GM12892 (cell line): ENCODE measurements at regions not wholly inside any gene's neighbourhood (a gene's known extent, or its start where the extent isn't known, plus 50 kb on each side); places are given as distances from the start of the nearest gene placed in this dataset.

Experiments used
- DNase-seq: peaks from one replicate; pipeline ENCODE4 v3.0.0; 2011; ENCODE audit not compliant: insufficient read length
- FAIRE-seq: peaks from 2 replicates; lab custom pipeline; 2011; peaks lifted over from hg19 to GRCh38; lab: Jason Lieb, UNC
- POLR2A ChIP-seq: IDR thresholded peaks from 2 replicates; pipeline ENCODE4 v1.6.1; 2011; ENCODE audit warnings: low read depth, low read length, control low read depth
- POLR2AphosphoS5 ChIP-seq: IDR thresholded peaks from 2 replicates; pipeline ENCODE4 v1.6.1; 2011; ENCODE audit warnings: low read depth, low read length, control low read depth
- TAF1 ChIP-seq: IDR thresholded peaks from 2 replicates; pipeline ENCODE4 v1.6.1; 2011; ENCODE audit warnings: low read depth, mild to moderate bottlenecking, control low read depth, low read length, borderline replicate concordance

DNA sequence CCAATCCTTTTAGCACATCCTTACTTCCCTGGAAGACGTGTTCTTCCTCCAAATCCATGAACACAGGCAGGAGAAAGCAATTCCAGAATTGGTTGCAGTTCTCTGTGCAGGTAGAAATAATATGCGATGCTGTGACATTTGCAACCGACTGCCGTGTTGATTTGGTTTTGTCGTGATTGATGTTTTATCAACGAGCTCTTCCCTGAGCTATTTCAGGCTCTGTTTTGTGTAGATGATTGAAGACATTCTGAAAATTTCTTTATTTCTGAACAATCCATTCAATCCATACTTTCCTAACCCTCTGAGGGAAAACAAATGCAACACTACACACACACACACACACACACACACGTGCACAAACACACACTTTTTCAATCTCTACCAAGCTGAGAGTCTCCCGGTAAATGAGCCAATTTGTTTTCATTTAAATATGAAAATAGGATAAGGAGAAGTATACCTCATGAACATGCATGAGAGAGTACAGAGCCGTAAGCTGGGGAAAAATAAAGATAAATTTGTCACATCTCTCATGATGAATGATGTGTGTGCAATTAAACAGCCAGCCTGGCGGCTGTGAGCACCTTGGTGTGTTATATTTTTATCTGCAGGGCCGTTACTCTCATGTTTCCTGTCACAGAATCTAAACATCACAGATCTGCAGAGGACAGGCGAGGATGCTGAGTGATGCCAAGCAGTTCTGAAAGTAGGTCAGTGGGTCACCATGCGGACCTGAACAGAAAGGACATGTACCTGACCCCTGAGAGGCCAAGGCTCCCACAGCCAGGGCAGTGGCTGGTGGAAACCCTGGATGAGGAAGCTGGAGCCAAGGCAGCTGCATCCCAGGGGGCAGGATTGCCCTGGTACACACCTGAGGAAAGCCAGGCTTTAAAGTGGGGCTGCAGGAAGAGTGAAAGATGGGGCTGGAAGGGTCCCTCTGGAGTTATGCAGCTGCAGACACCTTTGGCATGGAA, 64.8 kb downstream of the PDCL3 start:
- FAIRE-seq (no peak), DNase-seq (no peak)
- no peak for TF ChIP-seq POLR2AphosphoS5
- no peak for TF ChIP-seq POLR2A
- TF ChIP-seq TAF1: no peak

DNA sequence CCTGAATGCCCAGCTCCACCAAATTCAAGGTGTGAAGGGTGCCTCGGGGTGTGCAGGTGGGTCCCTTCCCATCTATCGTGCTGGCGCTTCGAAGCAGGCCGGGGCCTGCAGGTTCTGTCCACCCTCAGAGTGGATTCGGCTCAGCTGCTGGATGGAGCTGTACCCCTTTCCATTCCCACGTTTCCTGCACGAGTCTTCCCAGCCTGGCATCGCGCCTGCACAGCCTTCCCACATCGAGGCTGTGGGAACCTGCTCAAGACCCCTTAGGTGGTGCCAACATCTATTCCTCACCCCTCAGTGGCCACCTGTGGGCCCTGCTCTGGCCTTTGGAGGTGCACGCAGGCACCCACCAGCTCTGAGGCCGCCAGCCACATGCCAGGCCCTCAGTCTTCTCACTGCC, 65.7 kb downstream of the PDCL3 start:
- no peak for DNase-seq
- no peak for FAIRE-seq
- TF ChIP-seq TAF1 (no peak), POLR2A (no peak), POLR2AphosphoS5 (no peak)

DNA sequence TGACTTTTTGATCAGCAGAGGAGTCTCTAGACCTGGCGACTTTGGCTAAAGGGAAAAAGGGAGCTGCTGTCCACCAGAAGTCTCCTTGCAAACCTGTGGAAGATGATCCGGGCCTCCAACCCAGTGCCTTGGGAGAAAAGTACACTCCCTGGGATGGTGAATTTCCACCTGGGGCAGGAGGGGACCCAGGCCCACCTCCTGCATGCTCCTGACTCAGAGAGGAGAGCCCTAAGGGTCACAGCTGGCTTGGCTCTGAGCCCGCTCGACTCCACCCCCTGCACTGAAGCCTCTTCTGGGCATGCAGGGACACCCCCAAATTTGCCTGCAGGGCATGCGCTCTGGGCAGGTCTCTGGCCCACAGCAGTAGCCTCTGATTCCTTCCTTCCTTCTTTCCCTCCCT, 66.5 kb downstream of the PDCL3 start:
- FAIRE-seq: no peak
- TF ChIP-seq TAF1 (no peak), POLR2A (no peak), POLR2AphosphoS5 (no peak)

DNA sequence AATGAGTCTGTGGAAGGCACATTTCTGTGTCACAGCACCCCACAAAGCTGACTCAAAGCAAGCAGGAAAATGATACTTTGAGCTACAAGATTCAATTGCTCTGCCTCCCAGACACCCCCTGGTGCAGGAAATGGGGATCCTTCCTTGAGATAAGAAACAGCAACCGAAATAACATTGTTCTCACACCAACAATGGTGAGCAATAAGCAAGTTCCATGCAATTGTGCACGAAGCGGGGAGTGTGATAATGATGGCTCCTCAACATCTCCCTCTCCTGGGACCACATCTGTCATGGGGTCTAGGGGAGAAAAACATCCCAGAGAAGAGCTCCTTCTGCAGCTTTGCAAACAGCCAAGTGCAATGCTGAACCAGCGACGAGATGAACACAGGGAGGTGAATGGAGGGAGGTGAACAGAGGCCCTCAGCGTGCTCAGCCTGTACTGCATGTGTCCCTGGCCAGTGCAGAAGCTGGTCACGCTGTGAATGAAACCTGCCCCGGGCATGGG, 67.7 kb downstream of the PDCL3 start:
- TF ChIP-seq POLR2AphosphoS5: no peak
- no peak for TF ChIP-seq TAF1
- no peak for TF ChIP-seq POLR2A
- FAIRE-seq (no peak), DNase-seq (no peak)

More for the DNA sequence above, 66.5 kb downstream of the PDCL3 start:
- no peak for DNase-seq

DNA sequence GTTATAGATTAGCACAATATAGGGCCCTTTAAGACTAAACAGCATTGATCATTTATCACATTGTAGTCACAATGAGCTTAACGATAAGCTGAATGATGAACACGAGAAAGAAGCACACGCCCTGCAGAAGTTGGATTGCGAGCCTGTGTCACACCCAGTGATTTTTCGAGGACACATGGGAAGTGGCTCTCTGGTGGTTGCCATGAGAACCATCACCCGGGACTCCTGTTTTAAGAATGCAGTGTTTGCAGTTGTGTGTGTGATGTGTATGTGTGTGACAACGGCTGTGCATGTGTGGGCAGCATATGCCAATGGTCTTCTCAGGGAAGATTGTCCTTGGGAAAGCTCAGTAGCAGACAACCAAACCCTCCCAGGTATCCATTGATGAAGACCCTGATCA, 69.2 kb downstream of the PDCL3 start:
- DNase-seq (no peak), FAIRE-seq (no peak)
- TF ChIP-seq POLR2A (no peak), POLR2AphosphoS5 (no peak), TAF1 (no peak)

DNA sequence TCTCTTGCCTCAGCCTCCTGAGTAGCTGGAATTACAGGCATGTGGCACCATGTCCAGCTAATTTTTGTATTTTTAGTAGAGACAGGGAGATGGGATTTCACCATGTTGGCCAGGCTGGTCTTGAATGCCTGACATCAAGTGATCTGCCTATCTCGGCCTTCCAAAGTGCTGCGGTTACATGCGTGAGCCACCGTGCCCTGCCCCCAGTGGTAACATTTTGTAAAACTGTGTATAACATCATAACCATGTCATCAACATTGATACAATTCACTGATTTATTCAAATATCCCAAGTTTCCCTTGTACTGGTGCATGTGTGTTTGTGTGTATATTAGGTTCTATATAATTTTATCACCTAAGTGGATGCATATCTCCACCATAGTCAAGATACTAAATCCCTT, 70.0 kb downstream of the PDCL3 start:
- FAIRE-seq: no peak
- no peak for TF ChIP-seq POLR2A
- no peak for TF ChIP-seq POLR2AphosphoS5
- no peak for TF ChIP-seq TAF1
- DNase-seq: no peak

DNA sequence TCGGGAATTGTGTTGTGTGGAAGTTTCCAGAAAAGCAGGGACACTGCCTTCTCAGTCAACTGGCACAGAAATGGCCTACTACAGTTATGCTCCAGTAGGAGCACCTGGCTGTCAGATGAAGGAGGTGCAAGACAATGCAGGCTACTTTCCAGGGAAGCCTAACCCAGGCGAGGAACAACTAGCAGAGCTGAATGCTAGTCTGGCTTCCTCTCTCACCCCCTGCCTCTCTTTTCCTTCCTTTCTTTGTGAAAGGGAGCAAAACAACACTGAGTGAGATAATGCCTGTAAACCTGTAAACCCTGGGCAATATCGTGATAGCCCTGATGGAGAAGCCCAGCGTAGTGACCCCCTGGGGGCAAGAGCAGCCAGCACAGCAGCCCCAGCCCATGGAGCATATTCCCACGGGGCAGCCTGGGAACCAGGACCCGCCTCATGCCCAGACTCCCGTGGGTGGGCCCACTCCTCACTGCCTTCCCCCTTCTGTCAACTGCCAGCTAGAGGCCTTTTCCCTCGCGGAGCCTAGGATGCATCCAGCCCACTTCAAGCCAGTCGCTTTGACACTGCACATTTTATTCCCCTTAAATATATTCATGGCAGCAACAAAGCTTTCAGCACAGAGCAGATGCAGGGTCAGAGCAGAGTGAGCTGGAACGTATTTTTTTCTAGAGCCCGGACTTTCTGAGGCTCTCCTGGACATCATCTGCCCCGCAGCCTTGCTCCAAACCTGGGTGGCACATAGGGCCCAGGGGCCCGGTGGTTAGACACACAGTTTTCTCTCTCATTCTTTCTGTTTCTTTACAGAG, 77.0 kb downstream of the PDCL3 start:
- no peak for FAIRE-seq
- DNase-seq: no peak
- no peak for TF ChIP-seq POLR2AphosphoS5
- no peak for TF ChIP-seq TAF1
- no peak for TF ChIP-seq POLR2A

DNA sequence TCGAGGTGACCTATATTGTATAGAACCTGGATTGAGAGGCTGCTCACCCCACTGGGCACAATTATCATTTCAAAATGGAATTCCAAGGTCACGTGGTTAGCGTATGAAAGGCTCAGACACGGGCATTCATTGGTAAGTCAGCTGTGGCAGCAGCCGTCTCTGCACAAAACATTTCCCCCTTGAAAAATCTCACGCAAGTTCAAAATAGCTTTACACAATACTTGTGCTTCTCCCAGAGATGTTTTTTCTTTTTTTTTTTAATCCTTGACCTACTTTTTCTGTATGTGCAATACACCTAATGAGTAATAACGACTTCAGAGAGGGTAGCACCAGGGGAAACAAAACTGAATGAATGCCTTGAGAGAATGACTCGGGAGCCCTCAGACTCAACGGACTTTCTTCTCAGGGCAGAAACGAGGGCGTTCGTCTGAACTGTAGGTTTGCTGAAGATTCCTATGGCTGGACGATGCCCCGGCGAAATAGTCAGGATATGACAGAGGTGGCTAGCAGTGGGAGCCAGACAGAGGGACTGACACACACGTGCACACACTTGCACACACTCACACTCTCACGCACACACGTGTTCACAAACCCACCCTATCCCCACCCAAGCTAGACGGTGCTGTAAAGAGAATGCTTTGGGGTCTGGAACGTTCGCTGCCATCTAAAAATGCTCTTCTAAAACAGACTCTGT, 77.8 kb downstream of the PDCL3 start:
- DNase-seq (no peak), FAIRE-seq (no peak)
- TF ChIP-seq POLR2A: no peak
- TF ChIP-seq POLR2AphosphoS5: no peak

DNA sequence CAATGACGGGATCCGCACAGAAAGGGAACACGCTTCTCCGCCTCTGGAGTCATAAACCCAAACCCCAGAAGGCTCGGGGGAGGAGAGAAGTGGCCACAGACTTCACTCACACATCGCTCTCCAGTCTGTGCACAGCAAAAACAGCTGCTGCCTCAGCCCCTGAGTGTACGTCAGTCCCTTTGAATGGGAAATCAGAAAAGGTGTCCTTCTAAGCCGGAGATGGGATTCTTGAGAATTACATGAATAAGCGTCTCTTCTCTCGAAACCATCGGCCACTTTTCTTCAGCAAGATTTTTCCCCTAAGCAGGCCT, 78.3 kb downstream of the PDCL3 start:
- no peak for DNase-seq
- TF ChIP-seq POLR2AphosphoS5 (no peak), POLR2A (no peak), TAF1 (no peak)
- FAIRE-seq: no peak

DNA sequence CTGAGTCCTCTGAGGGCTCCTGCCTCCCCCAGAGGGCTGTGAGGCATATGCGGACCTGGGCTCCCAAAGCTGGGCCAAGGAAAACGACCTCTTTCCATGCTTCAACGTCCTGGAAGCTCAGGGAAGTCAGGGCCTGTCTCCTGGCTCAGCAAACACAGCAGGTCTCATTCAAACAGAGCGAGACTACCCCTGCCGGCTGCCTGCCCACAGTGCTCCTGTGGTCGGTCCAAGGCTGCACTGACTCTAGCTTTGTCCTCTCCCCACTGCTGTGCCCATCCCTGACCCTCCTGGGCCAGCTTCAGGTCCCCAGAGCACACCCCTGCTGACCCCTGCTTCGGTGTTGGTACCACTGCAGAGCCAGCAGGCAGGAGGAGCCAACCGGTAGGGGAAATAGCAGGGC, 79.6 kb downstream of the PDCL3 start:
- DNase-seq (no peak), FAIRE-seq (no peak)
- TF ChIP-seq TAF1: no peak

DNA sequence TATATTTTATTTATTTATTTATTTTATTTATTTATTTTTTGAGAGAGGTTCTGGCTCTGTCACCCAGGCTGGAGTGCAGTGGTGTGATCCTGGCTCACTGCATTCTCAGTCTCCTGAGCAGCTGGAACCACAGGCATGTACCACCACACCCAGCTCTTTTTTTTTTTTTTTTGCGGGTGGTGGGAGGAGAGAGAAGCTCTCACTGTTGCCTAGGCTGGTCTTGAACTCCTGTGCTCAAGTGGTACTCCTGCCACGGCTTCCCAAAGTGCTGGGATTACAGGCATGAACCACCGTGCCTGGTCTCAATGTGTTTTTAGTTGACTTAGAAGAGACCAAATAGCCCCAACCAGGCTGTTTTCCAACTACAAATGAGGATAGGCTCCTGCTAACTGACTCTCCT, 80.7 kb downstream of the PDCL3 start:
- no peak for TF ChIP-seq POLR2AphosphoS5
- no peak for TF ChIP-seq TAF1
- TF ChIP-seq POLR2A: no peak
- no peak for FAIRE-seq
- DNase-seq: no peak
